GM12872 (cell line): ENCODE measurements at regions not wholly inside any gene's neighbourhood (a gene's known extent, or its start where the extent isn't known, plus 50 kb on each side); places are given as distances from the start of the nearest gene placed in this dataset.

Experiments
- TF ChIP-seq, protein P1 (sequence below): IDR thresholded peaks from 3 replicates; pipeline ENCODE4 v1.5.1; 2011; ENCODE audit warnings: low read depth, mild to moderate bottlenecking, low read length, moderate library complexity; ENCODE audit not compliant: insufficient read depth

DNA sequence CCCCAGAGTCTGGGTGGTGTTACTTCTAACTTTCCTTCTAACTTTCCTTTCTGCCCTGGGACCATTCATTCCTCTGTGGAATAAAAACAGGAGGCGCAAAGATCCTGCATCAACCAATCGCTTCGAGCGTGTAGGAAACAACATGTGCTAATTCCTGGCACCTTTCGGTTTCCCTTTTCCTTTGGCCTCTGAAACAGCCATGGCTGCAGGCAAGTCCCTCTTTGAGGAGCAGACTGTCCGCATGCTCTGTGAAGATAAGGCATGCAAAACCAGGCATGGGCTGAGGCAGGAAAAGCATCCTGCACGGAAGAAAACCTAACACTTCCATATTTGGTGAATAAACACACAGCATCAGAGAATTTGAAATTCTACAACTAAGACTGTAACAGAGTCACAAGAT lies 128.3 kb downstream of the HSD17B3 start:
- TF ChIP-seq, protein P1, sequence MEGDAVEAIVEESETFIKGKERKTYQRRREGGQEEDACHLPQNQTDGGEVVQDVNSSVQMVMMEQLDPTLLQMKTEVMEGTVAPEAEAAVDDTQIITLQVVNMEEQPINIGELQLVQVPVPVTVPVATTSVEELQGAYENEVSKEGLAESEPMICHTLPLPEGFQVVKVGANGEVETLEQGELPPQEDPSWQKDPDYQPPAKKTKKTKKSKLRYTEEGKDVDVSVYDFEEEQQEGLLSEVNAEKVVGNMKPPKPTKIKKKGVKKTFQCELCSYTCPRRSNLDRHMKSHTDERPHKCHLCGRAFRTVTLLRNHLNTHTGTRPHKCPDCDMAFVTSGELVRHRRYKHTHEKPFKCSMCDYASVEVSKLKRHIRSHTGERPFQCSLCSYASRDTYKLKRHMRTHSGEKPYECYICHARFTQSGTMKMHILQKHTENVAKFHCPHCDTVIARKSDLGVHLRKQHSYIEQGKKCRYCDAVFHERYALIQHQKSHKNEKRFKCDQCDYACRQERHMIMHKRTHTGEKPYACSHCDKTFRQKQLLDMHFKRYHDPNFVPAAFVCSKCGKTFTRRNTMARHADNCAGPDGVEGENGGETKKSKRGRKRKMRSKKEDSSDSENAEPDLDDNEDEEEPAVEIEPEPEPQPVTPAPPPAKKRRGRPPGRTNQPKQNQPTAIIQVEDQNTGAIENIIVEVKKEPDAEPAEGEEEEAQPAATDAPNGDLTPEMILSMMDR = no peak

DNA sequence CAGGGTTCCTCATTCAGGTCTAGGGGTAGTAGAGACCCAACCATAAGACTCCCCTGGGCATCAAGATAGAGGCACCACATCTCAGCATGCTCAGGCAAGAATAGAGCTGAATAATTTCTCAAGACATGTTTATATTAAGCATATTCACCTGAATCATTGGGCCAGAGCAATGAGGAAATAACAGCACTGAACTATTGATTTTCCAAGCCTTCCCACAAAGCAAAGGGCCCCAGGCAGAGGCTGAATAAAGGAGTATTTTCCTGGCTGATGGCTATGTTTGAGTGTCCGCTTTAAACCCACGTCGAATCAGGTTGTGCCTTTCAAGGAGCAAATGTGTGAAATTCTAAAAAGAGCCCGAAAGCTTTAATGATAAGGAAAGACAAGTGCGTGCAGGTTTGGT lies 129.2 kb downstream of the HSD17B3 start:
- TF ChIP-seq, protein P1 = no peak

DNA sequence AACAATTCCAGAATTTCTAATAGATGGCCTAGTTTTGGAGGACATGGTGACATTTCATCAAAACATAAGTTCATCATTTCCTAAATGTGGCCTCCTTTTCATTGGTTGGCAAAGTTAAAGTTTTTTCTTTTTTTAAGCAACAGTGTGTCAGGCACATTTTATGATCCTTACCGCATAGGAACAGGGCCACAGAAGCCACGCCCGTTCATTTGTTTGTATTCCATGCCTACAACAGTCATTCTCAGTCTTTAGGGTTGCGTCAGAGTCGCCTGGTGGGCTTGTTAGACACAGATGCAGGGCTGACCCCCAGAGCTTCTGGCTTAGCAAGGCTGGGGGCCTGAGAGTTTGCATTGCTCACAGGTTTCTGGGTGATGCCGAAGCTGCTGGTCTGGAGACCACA lies 130.2 kb downstream of the HSD17B3 start:
- TF ChIP-seq, protein P1 = no peak

DNA sequence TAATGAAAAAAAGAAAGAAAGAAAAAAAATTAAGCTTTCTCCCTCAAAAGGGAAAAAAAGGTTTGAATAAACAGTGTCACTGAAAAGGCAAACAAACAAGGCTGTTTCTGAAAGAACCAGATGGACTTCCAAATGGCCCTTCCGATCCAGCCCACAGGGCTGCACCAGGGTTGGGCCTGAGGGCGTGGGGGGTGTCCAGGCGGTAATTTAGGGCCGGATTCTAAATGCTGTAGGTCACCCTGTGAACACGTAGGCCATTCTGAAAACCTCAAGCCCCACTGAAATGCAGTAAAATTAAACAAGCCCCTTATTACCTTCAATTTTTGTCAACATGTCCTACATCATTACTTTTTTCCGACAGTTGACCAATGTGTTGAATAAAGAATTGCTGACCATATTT lies 132.1 kb downstream of the HSD17B3 start:
- TF ChIP-seq, protein P1 = no peak

DNA sequence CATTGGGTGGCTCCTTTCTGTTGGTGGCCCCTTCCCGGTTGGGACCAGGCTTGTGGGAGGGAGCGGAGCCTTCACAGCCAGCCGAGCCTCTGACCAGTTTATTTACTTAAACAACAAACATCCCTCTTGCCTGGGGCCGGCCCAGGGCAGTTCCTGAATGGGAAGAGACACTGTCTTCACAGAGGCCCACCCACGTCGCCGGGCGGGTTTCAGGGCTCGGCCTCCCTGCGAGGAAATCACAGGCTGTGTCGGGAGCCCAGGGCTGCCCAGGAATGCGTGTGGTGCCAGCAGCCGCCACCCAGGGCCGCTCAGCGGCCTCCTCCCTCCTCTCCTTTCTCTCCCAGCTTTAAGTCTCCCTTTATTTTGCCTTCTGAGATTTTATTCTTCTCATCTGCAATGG lies 132.5 kb downstream of the HSD17B3 start:
- TF ChIP-seq, protein P1 = no peak

DNA sequence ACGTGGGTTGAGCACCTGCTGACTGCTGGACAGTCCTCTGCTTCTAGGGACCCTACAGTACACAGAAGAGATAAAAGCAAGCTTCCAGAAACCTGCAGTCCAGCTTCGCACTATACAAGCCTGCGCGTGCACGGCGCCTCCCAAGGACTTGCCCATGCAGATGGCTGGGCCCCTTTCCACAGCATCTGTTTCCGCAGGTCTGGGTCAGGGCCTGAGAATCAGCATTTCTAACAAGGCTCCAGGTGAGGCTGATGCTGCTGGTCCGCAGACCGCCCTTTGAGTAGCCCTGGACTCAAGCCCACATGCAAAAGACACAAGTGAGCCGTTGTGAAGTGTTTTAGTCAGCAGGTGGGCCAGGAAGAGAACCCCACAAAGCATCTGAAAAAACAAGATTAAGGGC lies 133.1 kb downstream of the HSD17B3 start:
- TF ChIP-seq, protein P1 = no peak

DNA sequence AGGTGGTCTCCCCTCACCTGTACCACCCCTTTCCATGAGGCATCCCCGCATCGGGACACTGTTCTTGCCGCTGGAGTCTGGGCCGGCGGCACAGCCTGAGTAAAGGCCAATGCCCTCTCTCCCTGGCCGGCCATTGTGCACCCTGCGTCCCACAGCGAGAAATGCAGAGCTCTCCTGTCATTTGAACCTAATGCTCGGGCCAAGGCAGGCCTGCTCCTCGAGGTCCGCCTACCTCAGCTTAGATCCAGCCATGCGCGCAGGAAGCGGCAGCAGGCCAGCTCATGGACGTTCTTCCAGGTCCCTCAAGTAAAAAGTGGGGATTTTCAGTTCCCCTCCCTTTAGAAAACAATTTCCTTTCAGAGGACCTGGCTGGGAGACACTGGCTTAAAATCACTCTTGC lies 135.0 kb downstream of the HSD17B3 start:
- TF ChIP-seq, protein P1 = no peak

DNA sequence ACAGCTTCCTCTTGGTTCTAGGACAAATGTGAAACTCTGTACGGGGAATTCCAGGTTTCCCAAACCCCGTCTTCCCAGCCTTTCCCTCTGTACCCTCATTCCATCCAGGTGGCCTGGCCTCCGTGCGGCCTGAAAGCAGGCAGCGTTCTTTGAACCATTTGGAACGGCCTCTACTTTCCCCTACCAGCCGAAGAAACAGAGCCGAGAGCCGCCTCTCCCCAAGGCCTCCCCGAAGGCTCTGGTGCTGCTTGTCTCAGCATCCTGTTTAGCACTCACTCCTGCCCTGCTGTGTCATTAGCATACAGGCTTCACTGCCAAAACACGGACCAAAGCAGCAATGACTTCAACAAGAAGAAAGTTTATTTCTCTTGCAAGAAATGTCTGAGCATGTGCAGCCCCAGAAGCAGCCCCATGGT lies 137.7 kb downstream of the HSD17B3 start:
- TF ChIP-seq, protein P1 = no peak
